Mammary epithelial cell (primary cell): ENCODE measurements at regions not wholly inside any gene's neighbourhood (a gene's known extent, or its start where the extent isn't known, plus 50 kb on each side); places are given as distances from the start of the nearest gene placed in this dataset.

Experiments used
- EZH2 ChIP-seq: IDR thresholded peaks from 2 replicates; pipeline ENCODE4 v1.6.1; 2012; ENCODE audit warnings: low read length, inconsistent platforms, borderline replicate concordance
- TF ChIP-seq, protein P1 (sequence below), 2 donors: IDR thresholded peaks in 1 of 2; conservative IDR thresholded peaks in 1 of 2; 2 replicates each; pipeline ENCODE4 v1.5.1; 2011 to 2012; ENCODE audit warnings: inconsistent platforms in 2 of 2, low read length in 2 of 2, mild to moderate bottlenecking in 2 of 2, control low read depth in 1 of 2, low read depth in 1 of 2; ENCODE audit not compliant: insufficient read depth in 1 of 2; ENCODE audit errors: extremely low read depth in 1 of 2

DNA sequence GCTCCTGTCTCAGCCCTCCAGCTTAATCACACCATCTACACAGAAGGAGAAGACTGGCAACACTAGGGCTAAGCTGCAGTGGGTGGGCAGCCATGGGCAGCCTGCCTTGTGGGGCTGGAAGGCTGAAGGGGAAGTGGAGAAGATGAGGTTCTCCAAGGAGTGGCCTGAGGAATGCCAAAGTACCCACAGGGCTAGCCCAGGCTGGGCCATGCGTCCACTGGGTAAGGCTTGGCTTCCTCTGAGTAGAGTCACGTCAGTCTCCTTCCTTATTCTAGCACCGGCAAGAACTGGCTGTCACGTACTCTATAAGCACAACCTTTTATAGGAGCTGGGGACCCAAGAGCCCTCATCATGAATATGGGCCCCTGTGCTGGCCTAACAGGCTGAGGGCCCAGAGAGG is 110.6 kb upstream of the SIRPA start:
- TF ChIP-seq, protein P1, sequence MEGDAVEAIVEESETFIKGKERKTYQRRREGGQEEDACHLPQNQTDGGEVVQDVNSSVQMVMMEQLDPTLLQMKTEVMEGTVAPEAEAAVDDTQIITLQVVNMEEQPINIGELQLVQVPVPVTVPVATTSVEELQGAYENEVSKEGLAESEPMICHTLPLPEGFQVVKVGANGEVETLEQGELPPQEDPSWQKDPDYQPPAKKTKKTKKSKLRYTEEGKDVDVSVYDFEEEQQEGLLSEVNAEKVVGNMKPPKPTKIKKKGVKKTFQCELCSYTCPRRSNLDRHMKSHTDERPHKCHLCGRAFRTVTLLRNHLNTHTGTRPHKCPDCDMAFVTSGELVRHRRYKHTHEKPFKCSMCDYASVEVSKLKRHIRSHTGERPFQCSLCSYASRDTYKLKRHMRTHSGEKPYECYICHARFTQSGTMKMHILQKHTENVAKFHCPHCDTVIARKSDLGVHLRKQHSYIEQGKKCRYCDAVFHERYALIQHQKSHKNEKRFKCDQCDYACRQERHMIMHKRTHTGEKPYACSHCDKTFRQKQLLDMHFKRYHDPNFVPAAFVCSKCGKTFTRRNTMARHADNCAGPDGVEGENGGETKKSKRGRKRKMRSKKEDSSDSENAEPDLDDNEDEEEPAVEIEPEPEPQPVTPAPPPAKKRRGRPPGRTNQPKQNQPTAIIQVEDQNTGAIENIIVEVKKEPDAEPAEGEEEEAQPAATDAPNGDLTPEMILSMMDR (conservative IDR thresholded peaks at IDR 0.05 in 1 of 2, IDR thresholded peaks at IDR 0.05 in 1 of 2; ENCODE audit: extremely low read depth in 1 of 2, insufficient read depth in 1 of 2, low read depth in 1 of 2, low read length in 2 of 2), result no peak
- no peak for TF ChIP-seq EZH2
